Kidney tubule cell (primary cell): ENCODE measurements at regions not wholly inside any gene's neighbourhood (a gene's known extent, or its start where the extent isn't known, plus 50 kb on each side); places are given as distances from the start of the nearest gene placed in this dataset.

Experiments
- DNase-seq: peaks from one replicate; pipeline ENCODE4 v3.0.0-alpha.2; 2018; ENCODE audit warnings: low spot score

GRCh38 chr1:209457401-209458125 lies 126.0 kb upstream of the CAMK1G start:
- no peak for DNase-seq

GRCh38 chr1:209458921-209459320 lies 124.6 kb upstream of the CAMK1G start:
- DNase-seq: no peak

- no peak for DNase-seq
Observed at GRCh38 chr1:209461168-209461567, 122.3 kb upstream of the CAMK1G start.

- no peak for DNase-seq
Observed at GRCh38 chr1:209462433-209462832, 121.1 kb upstream of the CAMK1G start.

GRCh38 chr1:209463441-209463840 lies 120.1 kb upstream of the CAMK1G start:
- no peak for DNase-seq

- no peak for DNase-seq
Observed at GRCh38 chr1:209473025-209473424, 110.5 kb upstream of the CAMK1G start.

- no peak for DNase-seq
Observed at GRCh38 chr1:209480345-209480744, 103.2 kb upstream of the CAMK1G start.

- no peak for DNase-seq
Observed at GRCh38 chr1:209483691-209484090, 99.8 kb upstream of the CAMK1G start.

GRCh38 chr1:209484429-209484828 lies 99.1 kb upstream of the CAMK1G start:
- DNase-seq: no peak

GRCh38 chr1:209485167-209485566 lies 98.3 kb upstream of the CAMK1G start:
- DNase-seq: peak; percentile 65

- no peak for DNase-seq
Observed at GRCh38 chr1:209485751-209486150, 97.8 kb upstream of the CAMK1G start.

- DNase-seq: peak; percentile 79
Observed at GRCh38 chr1:209486861-209487593, 96.5 kb upstream of the CAMK1G start.

- DNase-seq: peak; percentile 59
Observed at GRCh38 chr1:209490013-209490412, 93.5 kb upstream of the CAMK1G start.

GRCh38 chr1:209491031-209491430 lies 92.5 kb upstream of the CAMK1G start:
- no peak for DNase-seq

GRCh38 chr1:209491496-209491895 lies 92.0 kb upstream of the CAMK1G start:
- no peak for DNase-seq

GRCh38 chr1:209491897-209492296 lies 91.6 kb upstream of the CAMK1G start:
- no peak for DNase-seq

- DNase-seq: peak; percentile 32
Observed at GRCh38 chr1:209493559-209493958, 90.0 kb upstream of the CAMK1G start.

GRCh38 chr1:209497729-209498128 lies 85.8 kb upstream of the CAMK1G start:
- DNase-seq: peak; percentile 24

- DNase-seq: no peak
Observed at GRCh38 chr1:209500993-209501392, 82.5 kb upstream of the CAMK1G start.

- DNase-seq: no peak
Observed at GRCh38 chr1:209503196-209503595, 80.3 kb upstream of the CAMK1G start.

- DNase-seq: peak; percentile 33
Observed at GRCh38 chr1:209504571-209504970, 78.9 kb upstream of the CAMK1G start.

GRCh38 chr1:209505044-209505443 lies 78.5 kb upstream of the CAMK1G start:
- DNase-seq: peak; percentile 97

GRCh38 chr1:209506101-209506500 lies 77.4 kb upstream of the CAMK1G start:
- DNase-seq: no peak

- no peak for DNase-seq
Observed at GRCh38 chr1:209509039-209509438, 74.5 kb upstream of the CAMK1G start.
